ENCODE measurements at regions not wholly inside any gene's neighbourhood (a gene's known extent, or its start where the extent isn't known, plus 50 kb on each side); places are given as distances from the start of the nearest gene placed in this dataset.

GRCh38 chr2:103363639-103364038 lies 601.8 kb downstream of the TMEM182 start:
- DNase-seq = no peak
- TF ChIP-seq, protein P1, sequence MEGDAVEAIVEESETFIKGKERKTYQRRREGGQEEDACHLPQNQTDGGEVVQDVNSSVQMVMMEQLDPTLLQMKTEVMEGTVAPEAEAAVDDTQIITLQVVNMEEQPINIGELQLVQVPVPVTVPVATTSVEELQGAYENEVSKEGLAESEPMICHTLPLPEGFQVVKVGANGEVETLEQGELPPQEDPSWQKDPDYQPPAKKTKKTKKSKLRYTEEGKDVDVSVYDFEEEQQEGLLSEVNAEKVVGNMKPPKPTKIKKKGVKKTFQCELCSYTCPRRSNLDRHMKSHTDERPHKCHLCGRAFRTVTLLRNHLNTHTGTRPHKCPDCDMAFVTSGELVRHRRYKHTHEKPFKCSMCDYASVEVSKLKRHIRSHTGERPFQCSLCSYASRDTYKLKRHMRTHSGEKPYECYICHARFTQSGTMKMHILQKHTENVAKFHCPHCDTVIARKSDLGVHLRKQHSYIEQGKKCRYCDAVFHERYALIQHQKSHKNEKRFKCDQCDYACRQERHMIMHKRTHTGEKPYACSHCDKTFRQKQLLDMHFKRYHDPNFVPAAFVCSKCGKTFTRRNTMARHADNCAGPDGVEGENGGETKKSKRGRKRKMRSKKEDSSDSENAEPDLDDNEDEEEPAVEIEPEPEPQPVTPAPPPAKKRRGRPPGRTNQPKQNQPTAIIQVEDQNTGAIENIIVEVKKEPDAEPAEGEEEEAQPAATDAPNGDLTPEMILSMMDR (IDR thresholded peaks at IDR 0.05) = no peak
- TF ChIP-seq POLR2A (IDR thresholded peaks at IDR 0.05) = no peak
- H3K36me3 ChIP-seq = no peaks in the 10 kb centered on the region
- intact Hi-C loops (cut with DNase I) = no loop called here
- H3K27ac ChIP-seq = no peak overlapping the region
- H3K4me3 ChIP-seq (replicated peaks in 1 of 3) = no peak overlapping the region
- H3K9me3 ChIP-seq = no peaks in the 10 kb centered on the region
- H3K27me3 ChIP-seq = no peaks in the 10 kb centered on the region
- no peaks in the 10 kb centered on the region for H3K4me1 ChIP-seq

GRCh38 chr2:103364177-103364576 lies 602.3 kb downstream of the TMEM182 start:
- WGBS, 2 donors = 71 to 76% methylated on average over 4 of the region's 4 CpGs
- no peaks in the 10 kb centered on the region for H3K36me3 ChIP-seq
- no peak overlapping the region for H3K4me3 ChIP-seq (replicated peaks in 1 of 3)
- no peak for TF ChIP-seq POLR2A (IDR thresholded peaks at IDR 0.05)
- TF ChIP-seq, protein P1 (IDR thresholded peaks at IDR 0.05) = no peak
- intact Hi-C loops (cut with DNase I) = no loop called here
- H3K9me3 ChIP-seq = no peaks in the 10 kb centered on the region
- no peaks in the 10 kb centered on the region for H3K27me3 ChIP-seq
- no peaks in the 10 kb centered on the region for H3K4me1 ChIP-seq
- no peak overlapping the region for H3K27ac ChIP-seq
- DNase-seq = no peak

DNA sequence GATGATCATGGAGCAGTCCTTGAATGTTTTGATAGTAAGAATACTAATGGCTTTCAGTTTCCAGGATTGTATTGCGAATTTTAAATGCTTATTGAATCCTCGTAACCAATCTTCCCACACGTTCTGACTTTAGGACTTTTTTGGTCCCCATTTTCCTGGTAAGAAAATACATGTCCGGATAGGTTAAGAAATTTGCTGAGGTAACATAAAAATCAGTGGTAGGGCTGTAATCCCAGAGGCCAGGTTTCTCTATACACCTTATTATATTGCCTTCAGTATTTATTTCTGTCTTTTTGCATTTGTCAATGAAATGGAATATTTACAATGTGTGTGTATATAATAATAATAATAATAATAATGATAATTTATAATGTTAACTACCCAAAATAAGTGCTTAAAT lies 603.2 kb downstream of the TMEM182 start:
- intact Hi-C loops (cut with DNase I) = no loop called here
- WGBS, 2 donors = 93 to 94% methylated on average over 4 of the region's 4 CpGs
- no peak for DNase-seq
- Histone ChIP-seq H3K9me3 (no peaks in the 10 kb centered on the region), H3K4me3 (replicated peaks in 1 of 3) (no peak overlapping the region), H3K4me1 (no peaks in the 10 kb centered on the region), H3K36me3 (no peaks in the 10 kb centered on the region), H3K27ac (no peak overlapping the region), H3K27me3 (no peaks in the 10 kb centered on the region)
- no peak for TF ChIP-seq POLR2A (IDR thresholded peaks at IDR 0.05)
- TF ChIP-seq, protein P1 (IDR thresholded peaks at IDR 0.05) = no peak

DNA sequence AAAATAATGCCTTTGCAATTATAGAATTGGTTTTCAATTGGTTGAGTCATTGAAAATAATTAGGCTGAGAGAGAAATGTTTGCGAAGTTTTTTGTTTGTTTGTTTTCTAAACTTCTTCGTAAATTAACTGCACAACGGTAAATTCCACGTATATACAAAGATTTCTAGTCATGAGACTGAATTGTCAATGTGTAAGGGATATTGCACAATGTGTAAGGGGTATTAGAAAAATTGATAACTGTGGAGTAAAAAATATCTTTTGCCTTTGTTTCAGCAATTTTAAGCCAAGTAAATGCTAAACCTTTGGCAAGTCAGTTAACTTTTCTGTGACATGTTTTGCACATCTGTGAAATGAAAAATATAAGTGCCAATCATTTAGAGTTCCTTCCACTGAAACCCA lies 606.0 kb downstream of the TMEM182 start:
- 91 to 93% methylated on average over 4 of the region's 4 CpGs for WGBS, 2 donors

GRCh38 chr2:103383541-103383940 lies 621.7 kb downstream of the TMEM182 start:
- no peaks in the 10 kb centered on the region for H3K27me3 ChIP-seq
- intact Hi-C loops (cut with DNase I) = no loop called here
- H3K27ac ChIP-seq = no peak overlapping the region
- no peak overlapping the region for H3K4me3 ChIP-seq (replicated peaks in 1 of 3)
- no peaks in the 10 kb centered on the region for H3K9me3 ChIP-seq
- TF ChIP-seq, protein P1 (IDR thresholded peaks at IDR 0.05) = no peak
- TF ChIP-seq POLR2A (IDR thresholded peaks at IDR 0.05) = no peak
- no peaks in the 10 kb centered on the region for H3K36me3 ChIP-seq
- WGBS, 2 donors = 69 to 74% methylated on average over 3 of the region's 3 CpGs
- no peaks in the 10 kb centered on the region for H3K4me1 ChIP-seq
- DNase-seq = no peak

More for the DNA sequence above, 606.0 kb downstream of the TMEM182 start:
- H3K9me3 ChIP-seq = no peaks in the 10 kb centered on the region
- H3K4me3 ChIP-seq (replicated peaks in 1 of 3) = no peak overlapping the region
- H3K27me3 ChIP-seq = no peaks in the 10 kb centered on the region
- no peaks in the 10 kb centered on the region for H3K4me1 ChIP-seq
- intact Hi-C loops (cut with DNase I) = no loop called here
- H3K36me3 ChIP-seq = no peaks in the 10 kb centered on the region
- DNase-seq = no peak
- no peak for TF ChIP-seq POLR2A (IDR thresholded peaks at IDR 0.05)
- TF ChIP-seq, protein P1 (IDR thresholded peaks at IDR 0.05) = no peak
- H3K27ac ChIP-seq = no peak overlapping the region
